ENCODE measurements at regions not wholly inside any gene's neighbourhood (a gene's known extent, or its start where the extent isn't known, plus 50 kb on each side); places are given as distances from the start of the nearest gene placed in this dataset.

GRCh38 chr3:82509951-82510603, 748.6 kb upstream of the GBE1 start:
- H3K4me1 ChIP-seq (ENCODE audit: low read length): no peaks in the 10 kb centered on the region
- H4K20me1 ChIP-seq (ENCODE audit: insufficient read depth, low read length): no peaks in the 10 kb centered on the region
- H3K4me2 ChIP-seq (ENCODE audit: low read depth, low read length): no peak overlapping the region
- no peak for DNase-seq
- no peaks in the 10 kb centered on the region for H3K9me3 ChIP-seq (replicated peaks; ENCODE audit: insufficient read depth, low read length)
- H3F3A ChIP-seq (ENCODE audit: insufficient read depth, low read length): no peaks in the 10 kb centered on the region
- TF ChIP-seq CTCF (IDR thresholded peaks at IDR 0.05; ENCODE audit: low read length) (no peak), EZH2 (optimal IDR thresholded peaks at IDR 0.05; ENCODE audit: low read depth, low read length) (no peak), EZH2phosphoT487 (IDR thresholded peaks at IDR 0.05; ENCODE audit: low read length) (no peak)
- H3K27me3 ChIP-seq (replicated peaks; ENCODE audit: insufficient read depth, low read length): no peaks in the 10 kb centered on the region
- H3K9me2 ChIP-seq (replicated peaks; ENCODE audit: insufficient read depth, low read length): no peaks in the 10 kb centered on the region
- H2AFZ ChIP-seq (ENCODE audit: low read length): no peak overlapping the region
- H3K4me3 ChIP-seq (ENCODE audit: low read length): no peak overlapping the region
- no peaks in the 10 kb centered on the region for H3K36me3 ChIP-seq (replicated peaks; ENCODE audit: insufficient read depth, low read length)
- H3K27ac ChIP-seq (ENCODE audit: low read length): no peak overlapping the region
- no peak overlapping the region for H3K9ac ChIP-seq (ENCODE audit: low read length)
- H3K79me2 ChIP-seq (ENCODE audit: low read length): no peaks in the 10 kb centered on the region

GRCh38 chr3:82509106-82509842, 747.8 kb upstream of the GBE1 start:
- Histone ChIP-seq H3K9ac (ENCODE audit: low read length) (no peak overlapping the region), H3K27ac (ENCODE audit: low read length) (no peak overlapping the region), H3K79me2 (ENCODE audit: low read length) (no peaks in the 10 kb centered on the region), H3K4me3 (ENCODE audit: low read length) (no peak overlapping the region), H3K27me3 (replicated peaks; ENCODE audit: insufficient read depth, low read length) (no peaks in the 10 kb centered on the region), H3K4me1 (ENCODE audit: low read length) (no peaks in the 10 kb centered on the region), H2AFZ (ENCODE audit: low read length) (no peak overlapping the region), H4K20me1 (ENCODE audit: insufficient read depth, low read length) (no peaks in the 10 kb centered on the region), H3F3A (ENCODE audit: insufficient read depth, low read length) (no peaks in the 10 kb centered on the region), H3K4me2 (ENCODE audit: low read depth, low read length) (no peak overlapping the region), H3K36me3 (replicated peaks; ENCODE audit: insufficient read depth, low read length) (no peaks in the 10 kb centered on the region), H3K9me2 (replicated peaks; ENCODE audit: insufficient read depth, low read length) (no peaks in the 10 kb centered on the region), H3K9me3 (replicated peaks; ENCODE audit: insufficient read depth, low read length) (no peaks in the 10 kb centered on the region)
- no peak for DNase-seq
- TF ChIP-seq EZH2 (optimal IDR thresholded peaks at IDR 0.05; ENCODE audit: low read depth, low read length) (no peak), EZH2phosphoT487 (IDR thresholded peaks at IDR 0.05; ENCODE audit: low read length) (no peak), CTCF (IDR thresholded peaks at IDR 0.05; ENCODE audit: low read length) (no peak)

GRCh38 chr3:82506204-82506603, 744.8 kb upstream of the GBE1 start:
- H3K4me1 ChIP-seq (ENCODE audit: low read length): no peaks in the 10 kb centered on the region
- no peak overlapping the region for H3K4me2 ChIP-seq (ENCODE audit: low read depth, low read length)
- no peaks in the 10 kb centered on the region for H3K9me2 ChIP-seq (replicated peaks; ENCODE audit: insufficient read depth, low read length)
- H3K4me3 ChIP-seq (ENCODE audit: low read length): no peak overlapping the region
- TF ChIP-seq EZH2 (optimal IDR thresholded peaks at IDR 0.05; ENCODE audit: low read depth, low read length): no peak
- no peaks in the 10 kb centered on the region for H3K9me3 ChIP-seq (replicated peaks; ENCODE audit: insufficient read depth, low read length)
- no peaks in the 10 kb centered on the region for H3F3A ChIP-seq (ENCODE audit: insufficient read depth, low read length)
- no peaks in the 10 kb centered on the region for H3K36me3 ChIP-seq (replicated peaks; ENCODE audit: insufficient read depth, low read length)
- H3K27ac ChIP-seq (ENCODE audit: low read length): no peak overlapping the region
- H2AFZ ChIP-seq (ENCODE audit: low read length): no peak overlapping the region
- no peaks in the 10 kb centered on the region for H4K20me1 ChIP-seq (ENCODE audit: insufficient read depth, low read length)
- H3K9ac ChIP-seq (ENCODE audit: low read length): no peak overlapping the region
- DNase-seq: no peak
- H3K79me2 ChIP-seq (ENCODE audit: low read length): no peaks in the 10 kb centered on the region
- H3K27me3 ChIP-seq (replicated peaks; ENCODE audit: insufficient read depth, low read length): no peaks in the 10 kb centered on the region

All from MM.1S (cell line).